DMS53 (cell line): ENCODE measurements at regions not wholly inside any gene's neighbourhood (a gene's known extent, or its start where the extent isn't known, plus 50 kb on each side); places are given as distances from the start of the nearest gene placed in this dataset.

Source experiments
- DNase-seq: peaks from one replicate; lab custom pipeline; 2025; lab: John Stamatoyannopoulos, UW

GRCh38 chr4:74878323-74878722 lies 54.6 kb upstream of the PARM1 start:
- DNase-seq: no peak

DNA sequence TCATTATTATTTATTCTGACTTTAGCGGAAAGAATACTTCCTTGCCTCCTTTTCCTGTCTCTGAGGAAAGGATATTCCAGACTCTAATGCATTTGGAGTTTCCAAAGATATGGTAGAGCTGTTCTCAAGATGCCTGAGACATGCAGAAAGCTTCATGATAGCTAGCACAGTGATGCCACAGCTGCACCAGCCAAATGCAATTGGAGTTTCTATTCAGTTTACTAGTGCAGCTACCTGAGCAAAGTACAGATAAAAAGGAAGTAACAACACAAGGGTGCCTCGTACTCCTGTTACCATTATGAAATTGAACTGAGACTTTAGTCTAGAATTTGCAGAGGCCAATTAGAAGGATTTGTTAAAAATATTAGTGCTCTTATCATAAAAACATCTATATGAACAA lies 57.5 kb upstream of the PARM1 start:
- DNase-seq: no peak

DNA sequence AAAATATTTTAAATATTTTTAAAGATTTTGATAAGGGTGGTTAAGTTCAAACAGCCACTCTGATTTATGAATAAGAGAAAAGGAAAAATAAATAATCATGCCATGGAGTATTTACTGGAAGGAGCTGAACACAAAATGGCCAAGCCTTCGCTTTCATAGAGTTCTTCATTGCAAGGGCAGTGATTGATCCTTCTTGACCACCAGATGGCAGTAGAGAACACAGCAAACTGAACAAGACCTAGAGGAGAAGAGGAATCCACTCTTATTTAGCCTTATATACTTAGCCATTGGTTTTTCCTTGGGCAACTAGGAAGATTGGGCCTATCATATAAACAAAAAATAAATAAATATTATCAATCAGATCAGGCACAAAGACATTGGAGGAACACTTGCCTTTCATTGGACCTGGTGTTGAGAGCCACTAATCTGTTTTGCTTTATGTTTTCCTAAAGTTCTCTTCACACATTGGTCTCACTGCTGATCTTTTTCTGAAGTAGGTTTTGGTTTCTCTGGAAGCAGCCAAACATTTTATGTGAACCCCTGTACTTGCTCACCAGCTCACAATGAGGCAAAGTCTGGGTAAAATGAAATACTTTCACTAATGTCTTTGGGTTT lies 58.1 kb upstream of the PARM1 start:
- peak; percentile 90 for DNase-seq

DNA sequence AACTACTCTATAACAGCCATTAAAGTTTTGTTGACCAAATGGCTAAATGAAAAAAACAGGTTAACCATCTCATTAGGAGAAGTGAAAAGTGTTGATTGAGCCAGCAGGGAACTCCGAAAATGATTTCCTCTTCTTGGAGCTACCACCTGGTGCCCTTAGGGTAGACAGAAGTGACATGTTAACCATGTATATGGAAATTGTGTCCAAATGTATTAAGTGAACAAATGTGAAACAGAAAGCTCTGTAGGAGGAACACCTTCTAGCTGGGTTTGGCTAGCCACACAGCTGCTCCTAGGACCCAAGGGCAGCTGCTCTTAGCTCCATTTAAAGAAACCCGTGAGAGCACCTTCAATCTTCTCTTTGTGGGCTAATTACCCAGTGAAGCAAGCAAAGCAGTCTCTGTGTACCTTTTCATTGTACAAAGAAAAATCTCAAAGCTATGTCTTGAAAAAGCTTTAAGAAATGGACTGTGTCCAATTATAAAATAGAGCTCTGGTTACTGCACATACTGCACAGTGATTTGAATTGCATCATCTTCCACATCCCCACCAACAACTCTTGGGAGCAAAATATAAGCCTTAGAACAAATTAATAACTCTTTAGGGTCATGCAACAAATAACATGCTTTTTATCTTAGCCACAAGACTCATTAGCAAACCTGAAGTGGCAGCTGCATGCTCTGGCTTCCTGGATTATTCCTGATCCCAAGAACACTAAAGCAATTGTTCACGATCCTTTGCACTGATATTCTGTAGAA lies 59.2 kb upstream of the PARM1 start:
- DNase-seq: no peak

DNA sequence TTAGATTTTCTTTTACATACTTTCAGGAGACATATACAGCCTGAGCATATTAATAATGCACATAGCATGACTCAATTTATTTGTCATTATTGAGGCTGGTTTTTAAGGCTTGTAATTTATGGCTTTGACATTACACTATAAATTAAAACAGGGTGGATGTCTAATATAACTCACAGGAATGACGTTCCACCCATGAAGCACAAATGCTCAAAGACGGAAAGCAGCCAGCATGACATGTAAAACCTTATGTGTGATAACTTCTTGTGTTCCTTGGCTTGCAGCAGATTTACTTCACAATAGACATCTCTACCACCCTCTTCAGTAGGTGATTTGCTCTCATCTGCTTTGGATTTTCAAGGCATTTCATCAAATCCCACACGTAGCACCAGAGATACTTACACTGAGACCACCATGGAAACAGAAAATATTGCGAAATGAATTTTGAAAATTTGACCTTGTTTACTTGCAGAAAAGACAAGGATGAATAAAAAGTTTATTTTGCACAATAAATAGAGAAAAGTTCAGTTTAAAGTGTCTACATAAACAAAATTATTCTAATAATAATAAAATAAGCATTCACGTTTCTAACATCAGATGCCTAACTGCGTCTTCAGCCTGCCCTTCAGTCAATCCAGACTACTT lies 64.7 kb upstream of the BTC start:
- DNase-seq: no peak

DNA sequence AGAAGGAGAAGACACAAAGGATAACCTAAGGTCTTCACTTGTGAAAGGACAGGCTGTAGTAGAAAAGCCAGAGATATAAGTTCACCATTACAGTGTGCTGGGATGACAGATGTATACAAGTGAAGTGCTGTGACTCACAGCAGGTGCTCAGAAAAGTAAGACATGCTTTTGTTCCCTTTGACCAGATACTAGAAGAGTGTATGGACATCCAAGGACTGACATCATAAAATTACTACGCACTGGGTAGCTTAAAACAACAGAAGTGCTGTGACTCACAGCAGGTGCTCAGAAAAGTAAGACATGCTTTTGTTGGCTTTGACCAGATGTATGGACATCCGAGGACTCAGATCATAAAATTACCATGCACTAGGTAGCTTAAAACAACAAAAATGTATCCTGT lies 61.6 kb upstream of the BTC start:
- DNase-seq: peak; percentile 95

- no peak for DNase-seq
Observed at GRCh38 chr4:74848774-74849173, 54.5 kb upstream of the BTC start.

- no peak for DNase-seq
Observed at GRCh38 chr4:74845834-74846233, 51.5 kb upstream of the BTC start.
